Erythroblast (primary cell): ENCODE measurements at regions not wholly inside any gene's neighbourhood (a gene's known extent, or its start where the extent isn't known, plus 50 kb on each side); places are given as distances from the start of the nearest gene placed in this dataset.

Source experiments
- GATA1 ChIP-seq: IDR thresholded peaks from 2 replicates; pipeline ENCODE4 v1.6.1; 2011; ENCODE audit warnings: low read depth, mild to moderate bottlenecking, control low read depth, low read length, moderate library complexity
- POLR2A ChIP-seq: IDR thresholded peaks from 2 replicates; pipeline ENCODE4 v1.6.1; 2011; ENCODE audit warnings: mild to moderate bottlenecking, low read length

GRCh38 chr5:173790836-173791546, 97.2 kb upstream of the CPEB4 start:
- TF ChIP-seq POLR2A (no peak), GATA1 (no peak)
